OCI-LY7 (cell line): ENCODE measurements at regions not wholly inside any gene's neighbourhood (a gene's known extent, or its start where the extent isn't known, plus 50 kb on each side); places are given as distances from the start of the nearest gene placed in this dataset.
A peak's percentile ranks its signal among the peaks of the same experiment; 100 is the strongest.
"Not testable (repeated sequence)": the region's sequence is repeated elsewhere in the genome, so short reads cannot be mapped to it uniquely, and the experiment has no call there.

Source experiments
- BruUV-seq: library from RNA; stranded (reverse); fragments of 400-500 nt; replicated peaks from 2 replicates; lab custom pipeline; 2021; lab: Mats Ljungman, UMichigan
- CTCF ChIA-PET: fragments of 300-600 bp; sonication (Branson Sonifier 250); formaldehyde crosslinking; loops from one replicate; lab custom pipeline; 2022; ENCODE audit warnings: antibody characterized with exemption; ENCODE audit not compliant: unreplicated experiment; lab: Charles Lee
- POLR2A ChIA-PET: fragments of 300-600 bp; sonication (Branson Sonifier 250); formaldehyde crosslinking; loops from one replicate; lab custom pipeline; 2022; ENCODE audit warnings: antibody characterized with exemption; lab: Charles Lee
- DNase-seq: peaks from one replicate; pipeline ENCODE4 v3.0.0-alpha.2; 2015; ENCODE audit warnings: low spot score
- H2AFZ ChIP-seq: fragments of 200-600 bp; sonication (generic), shearing (Covaris generic); 2 replicates; pipeline ENCODE4 v1.6.1; 2014; ENCODE audit warnings: mild to moderate bottlenecking, antibody characterized with exemption, low read length, moderate library complexity
- H3K27ac ChIP-seq: fragments of 200-600 bp; sonication (generic); 2 replicates; pipeline ENCODE4 v1.5.1; 2014; ENCODE audit warnings: mixed run types, low read depth, mild to moderate bottlenecking, moderate library complexity, low read length, inconsistent platforms; ENCODE audit not compliant: poor library complexity, severe bottlenecking
- H3K36me3 ChIP-seq: fragments of 200-600 bp; sonication (generic); 2 replicates; pipeline ENCODE4 v1.6.1; 2014; ENCODE audit warnings: mild to moderate bottlenecking, antibody characterized with exemption, low read length, moderate library complexity, mixed read lengths; ENCODE audit not compliant: insufficient read depth
- H3K4me1 ChIP-seq: fragments of 200-600 bp; sonication (generic); 2 replicates; pipeline ENCODE4 v1.5.1; 2014; ENCODE audit warnings: mild to moderate bottlenecking, low read length; ENCODE audit not compliant: insufficient read depth, poor library complexity, severe bottlenecking
- H3K4me2 ChIP-seq: fragments of 200-600 bp; sonication (generic); 2 replicates; pipeline ENCODE4 v1.6.1; 2014; ENCODE audit warnings: mild to moderate bottlenecking, low read length
- H3K4me3 ChIP-seq: fragments of 200-600 bp; sonication (generic); 2 replicates; pipeline ENCODE4 v1.5.1; 2014; ENCODE audit warnings: mild to moderate bottlenecking, low read depth, low read length; ENCODE audit not compliant: poor library complexity, severe bottlenecking
- H3K79me2 ChIP-seq: fragments of 200-600 bp; sonication (generic); 2 replicates; pipeline ENCODE4 v1.6.1; 2016; ENCODE audit warnings: low read depth, mild to moderate bottlenecking, low read length, moderate library complexity, mixed read lengths; ENCODE audit not compliant: insufficient read depth
- H3K9me2 ChIP-seq: fragments of 200-600 bp; sonication (generic); 2 replicates; pipeline ENCODE4 v1.6.1; 2016; ENCODE audit warnings: mild to moderate bottlenecking, low read length, mixed read lengths; ENCODE audit not compliant: insufficient read depth
- H3K9me3 ChIP-seq: fragments of 200-600 bp; sonication (generic); 2 replicates; pipeline ENCODE4 v1.6.1; 2014; ENCODE audit warnings: mild to moderate bottlenecking, mixed run types, low read length, mixed read lengths
- H4K20me1 ChIP-seq: fragments of 200-600 bp; sonication (generic); 2 replicates; pipeline ENCODE4 v1.6.1; 2014; ENCODE audit warnings: mild to moderate bottlenecking, antibody characterized with exemption, low read length, moderate library complexity, mixed read lengths; ENCODE audit not compliant: insufficient read depth
- CTCF ChIP-seq: fragments of 200-600 bp; sonication (generic); conservative IDR thresholded peaks from 2 replicates; pipeline ENCODE4 v1.5.1; 2014; ENCODE audit warnings: mild to moderate bottlenecking, antibody characterized with exemption, low read length, moderate library complexity, mixed read lengths
- EZH2phosphoT487 ChIP-seq: fragments of 200-600 bp; sonication (generic); IDR thresholded peaks from 2 replicates; pipeline ENCODE4 v1.6.1; 2018; ENCODE audit warnings: low read depth, borderline replicate concordance, mild to moderate bottlenecking, mixed run types, antibody characterized with exemption, low read length, moderate library complexity, mixed read lengths
- intact Hi-C: fragments of 100-400 bp; cut with micrococcal nuclease; formaldehyde crosslinking; loops from one replicate; pipeline ENCODE4 v1.10.0; 2022; ENCODE audit not compliant: unreplicated experiment

- BruUV-seq: no TSS peak
- CTCF ChIA-PET: interaction anchor here (0.7 kb wide), 1 partner anchor 1670 kb away, joined by 3 read pairs; no protein-coding TSS in a partner anchor
- no peaks in the 10 kb centered on the region for H3K36me3 ChIP-seq
- H3K9me3 ChIP-seq: no peaks in the 10 kb centered on the region
- intact Hi-C loops: loop anchor here (2.0 kb wide), 1 partner anchor 239 kb away; no protein-coding TSS in a partner anchor
- H3K4me1 ChIP-seq: no peaks in the 10 kb centered on the region
- no peak for TF ChIP-seq EZH2phosphoT487
- no peak for TF ChIP-seq CTCF
- H4K20me1 ChIP-seq: no peaks in the 10 kb centered on the region
- H3K79me2 ChIP-seq: no peaks in the 10 kb centered on the region
- POLR2A ChIA-PET: no interaction called here
- DNase-seq: no peak
- H3K9me2 ChIP-seq: no peaks in the 10 kb centered on the region
- H3K4me2 ChIP-seq: no peak overlapping the region
- no peak overlapping the region for H3K27ac ChIP-seq
- no peak overlapping the region for H2AFZ ChIP-seq
- H3K4me3 ChIP-seq: no peak overlapping the region
Observed at GRCh38 chr15:77874063-77874462, 203.4 kb downstream of the TBC1D2B start.

GRCh38 chr15:77872521-77873425 is 204.7 kb downstream of the TBC1D2B start:
- intact Hi-C loops, CTCF ChIA-PET, H2AFZ ChIP-seq, H3K36me3 ChIP-seq, H3K4me3 ChIP-seq, H4K20me1 ChIP-seq, H3K9me3 ChIP-seq, H3K4me1 ChIP-seq, POLR2A ChIA-PET, H3K79me2 ChIP-seq, DNase-seq, BruUV-seq, H3K27ac ChIP-seq, H3K4me2 ChIP-seq, H3K9me2 ChIP-seq: not testable (repeated sequence)

- ChIA-PET CTCF (no interaction called here), POLR2A (no interaction called here)
Observed at GRCh38 chr15:77871852-77872371, 205.6 kb downstream of the TBC1D2B start.

More at GRCh38 chr15:77871852-77872371, 205.6 kb downstream of the TBC1D2B start:
- H3K27ac ChIP-seq: no peak overlapping the region
- H3K79me2 ChIP-seq: no peaks in the 10 kb centered on the region
- no peaks in the 10 kb centered on the region for H4K20me1 ChIP-seq
- H3K4me3 ChIP-seq: no peak overlapping the region
- H3K4me1 ChIP-seq: no peaks in the 10 kb centered on the region
- H2AFZ ChIP-seq: no peak overlapping the region
- H3K4me2 ChIP-seq: no peak overlapping the region
- H3K9me3 ChIP-seq: no peaks in the 10 kb centered on the region
- BruUV-seq: no TSS peak
- no peak for DNase-seq
- TF ChIP-seq EZH2phosphoT487 (no peak), CTCF (peak; percentile 43; the same call in 1 of the 2 replicates)
- H3K9me2 ChIP-seq: no peaks in the 10 kb centered on the region
- intact Hi-C loops: no loop called here
- no peaks in the 10 kb centered on the region for H3K36me3 ChIP-seq
